ENCODE measurements at regions not wholly inside any gene's neighbourhood (a gene's known extent, or its start where the extent isn't known, plus 50 kb on each side); places are given as distances from the start of the nearest gene placed in this dataset.
A peak's percentile ranks its signal among the peaks of the same experiment; 100 is the strongest.

GRCh38 chr3:98969295-98969694, 67.8 kb upstream of the DCBLD2 start:
- TF ChIP-seq SPI1 (IDR thresholded peaks at IDR 0.05; ENCODE audit: low read depth, low read length) (no peak), POLR2A (IDR thresholded peaks at IDR 0.05; ENCODE audit: low read depth, low read length) (no peak), POLR2AphosphoS5 (IDR thresholded peaks at IDR 0.05; ENCODE audit: low read depth, low read length) (no peak), PAX5 (IDR thresholded peaks at IDR 0.05; ENCODE audit: insufficient read depth, low read length, severe bottlenecking) (no peak), TAF1 (IDR thresholded peaks at IDR 0.05; ENCODE audit: low read depth, low read length) (no peak), POU2F2 (IDR thresholded peaks at IDR 0.05; ENCODE audit: low read depth, low read length) (no peak)
- DNase-seq (ENCODE audit: insufficient read length, low spot score) (no peak), FAIRE-seq (no peak)

GRCh38 chr3:98968824-98969223, 67.3 kb upstream of the DCBLD2 start:
- TF ChIP-seq TAF1 (IDR thresholded peaks at IDR 0.05; ENCODE audit: low read depth, low read length) (no peak), POU2F2 (IDR thresholded peaks at IDR 0.05; ENCODE audit: low read depth, low read length) (no peak), POLR2A (IDR thresholded peaks at IDR 0.05; ENCODE audit: low read depth, low read length) (no peak), SPI1 (IDR thresholded peaks at IDR 0.05; ENCODE audit: low read depth, low read length) (no peak), POLR2AphosphoS5 (IDR thresholded peaks at IDR 0.05; ENCODE audit: low read depth, low read length) (no peak), PAX5 (IDR thresholded peaks at IDR 0.05; ENCODE audit: insufficient read depth, low read length, severe bottlenecking) (no peak)
- DNase-seq (ENCODE audit: insufficient read length, low spot score) (no peak), FAIRE-seq (no peak)

- no peak for FAIRE-seq
- no peak for DNase-seq (ENCODE audit: insufficient read length, low spot score)
- TF ChIP-seq POU2F2 (IDR thresholded peaks at IDR 0.05; ENCODE audit: low read depth, low read length) (no peak), TAF1 (IDR thresholded peaks at IDR 0.05; ENCODE audit: low read depth, low read length) (no peak), POLR2AphosphoS5 (IDR thresholded peaks at IDR 0.05; ENCODE audit: low read depth, low read length) (no peak), SPI1 (IDR thresholded peaks at IDR 0.05; ENCODE audit: low read depth, low read length) (no peak), POLR2A (IDR thresholded peaks at IDR 0.05; ENCODE audit: low read depth, low read length) (no peak), PAX5 (IDR thresholded peaks at IDR 0.05; ENCODE audit: insufficient read depth, low read length, severe bottlenecking) (no peak)
Measured at GRCh38 chr3:98968347-98968746, 66.9 kb upstream of the DCBLD2 start.

GRCh38 chr3:98967758-98968157, 66.3 kb upstream of the DCBLD2 start:
- TF ChIP-seq TAF1 (IDR thresholded peaks at IDR 0.05; ENCODE audit: low read depth, low read length) (no peak), POLR2A (IDR thresholded peaks at IDR 0.05; ENCODE audit: low read depth, low read length) (no peak), POU2F2 (IDR thresholded peaks at IDR 0.05; ENCODE audit: low read depth, low read length) (no peak), POLR2AphosphoS5 (IDR thresholded peaks at IDR 0.05; ENCODE audit: low read depth, low read length) (no peak), PAX5 (IDR thresholded peaks at IDR 0.05; ENCODE audit: insufficient read depth, low read length, severe bottlenecking) (no peak), SPI1 (IDR thresholded peaks at IDR 0.05; ENCODE audit: low read depth, low read length) (no peak)
- DNase-seq (ENCODE audit: insufficient read length, low spot score) (no peak), FAIRE-seq (no peak)

GRCh38 chr3:98966862-98967546, 65.5 kb upstream of the DCBLD2 start:
- FAIRE-seq, result no peak
- no peak for DNase-seq (ENCODE audit: insufficient read length, low spot score)
- TF ChIP-seq POLR2A (IDR thresholded peaks at IDR 0.05; ENCODE audit: low read depth, low read length), result no peak
- TF ChIP-seq POU2F2 (IDR thresholded peaks at IDR 0.05; ENCODE audit: low read depth, low read length), result no peak
- no peak for TF ChIP-seq PAX5 (IDR thresholded peaks at IDR 0.05; ENCODE audit: insufficient read depth, low read length, severe bottlenecking)
- TF ChIP-seq POLR2AphosphoS5 (IDR thresholded peaks at IDR 0.05; ENCODE audit: low read depth, low read length), result no peak
- no peak for TF ChIP-seq TAF1 (IDR thresholded peaks at IDR 0.05; ENCODE audit: low read depth, low read length)
- no peak for TF ChIP-seq SPI1 (IDR thresholded peaks at IDR 0.05; ENCODE audit: low read depth, low read length)

- no peak for DNase-seq (ENCODE audit: insufficient read length, low spot score)
- TF ChIP-seq SPI1 (IDR thresholded peaks at IDR 0.05; ENCODE audit: low read depth, low read length) (peak; percentile 13; the same call in 1 of the 2 replicates), POLR2A (IDR thresholded peaks at IDR 0.05; ENCODE audit: low read depth, low read length) (no peak), PAX5 (IDR thresholded peaks at IDR 0.05; ENCODE audit: insufficient read depth, low read length, severe bottlenecking) (no peak), POLR2AphosphoS5 (IDR thresholded peaks at IDR 0.05; ENCODE audit: low read depth, low read length) (no peak)
- no peak for FAIRE-seq
Measured at GRCh38 chr3:98966434-98966833, 64.9 kb upstream of the DCBLD2 start.

- DNase-seq (ENCODE audit: insufficient read length, low spot score) (no peak), FAIRE-seq (no peak)
- TF ChIP-seq POLR2AphosphoS5 (IDR thresholded peaks at IDR 0.05; ENCODE audit: low read depth, low read length) (no peak), POU2F2 (IDR thresholded peaks at IDR 0.05; ENCODE audit: low read depth, low read length) (no peak), TAF1 (IDR thresholded peaks at IDR 0.05; ENCODE audit: low read depth, low read length) (no peak), SPI1 (IDR thresholded peaks at IDR 0.05; ENCODE audit: low read depth, low read length) (no peak), POLR2A (IDR thresholded peaks at IDR 0.05; ENCODE audit: low read depth, low read length) (no peak), PAX5 (IDR thresholded peaks at IDR 0.05; ENCODE audit: insufficient read depth, low read length, severe bottlenecking) (no peak)
Measured at GRCh38 chr3:98964784-98965183, 63.3 kb upstream of the DCBLD2 start.

- no peak for FAIRE-seq
- TF ChIP-seq POLR2AphosphoS5 (IDR thresholded peaks at IDR 0.05; ENCODE audit: low read depth, low read length) (no peak), TAF1 (IDR thresholded peaks at IDR 0.05; ENCODE audit: low read depth, low read length) (no peak), SPI1 (IDR thresholded peaks at IDR 0.05; ENCODE audit: low read depth, low read length) (no peak), POU2F2 (IDR thresholded peaks at IDR 0.05; ENCODE audit: low read depth, low read length) (no peak), PAX5 (IDR thresholded peaks at IDR 0.05; ENCODE audit: insufficient read depth, low read length, severe bottlenecking) (no peak), POLR2A (IDR thresholded peaks at IDR 0.05; ENCODE audit: low read depth, low read length) (no peak)
- no peak for DNase-seq (ENCODE audit: insufficient read length, low spot score)
Measured at GRCh38 chr3:98963546-98963945, 62.1 kb upstream of the DCBLD2 start.

GRCh38 chr3:98962951-98963350, 61.5 kb upstream of the DCBLD2 start:
- DNase-seq (ENCODE audit: insufficient read length, low spot score) (no peak), FAIRE-seq (no peak)
- TF ChIP-seq SPI1 (IDR thresholded peaks at IDR 0.05; ENCODE audit: low read depth, low read length) (no peak), POLR2A (IDR thresholded peaks at IDR 0.05; ENCODE audit: low read depth, low read length) (no peak), PAX5 (IDR thresholded peaks at IDR 0.05; ENCODE audit: insufficient read depth, low read length, severe bottlenecking) (no peak), TAF1 (IDR thresholded peaks at IDR 0.05; ENCODE audit: low read depth, low read length) (no peak), POLR2AphosphoS5 (IDR thresholded peaks at IDR 0.05; ENCODE audit: low read depth, low read length) (no peak), POU2F2 (IDR thresholded peaks at IDR 0.05; ENCODE audit: low read depth, low read length) (no peak)
